ENCODE measurements at regions not wholly inside any gene's neighbourhood (a gene's known extent, or its start where the extent isn't known, plus 50 kb on each side); places are given as distances from the start of the nearest gene placed in this dataset.

GRCh38 chr14:101103321-101103901 is 199.9 kb upstream of the RTL1 start:
- Histone ChIP-seq H3K9ac (ENCODE audit: low read length) (no peak overlapping the region), H3K27ac (ENCODE audit: low read length) (no peak overlapping the region)

DNA sequence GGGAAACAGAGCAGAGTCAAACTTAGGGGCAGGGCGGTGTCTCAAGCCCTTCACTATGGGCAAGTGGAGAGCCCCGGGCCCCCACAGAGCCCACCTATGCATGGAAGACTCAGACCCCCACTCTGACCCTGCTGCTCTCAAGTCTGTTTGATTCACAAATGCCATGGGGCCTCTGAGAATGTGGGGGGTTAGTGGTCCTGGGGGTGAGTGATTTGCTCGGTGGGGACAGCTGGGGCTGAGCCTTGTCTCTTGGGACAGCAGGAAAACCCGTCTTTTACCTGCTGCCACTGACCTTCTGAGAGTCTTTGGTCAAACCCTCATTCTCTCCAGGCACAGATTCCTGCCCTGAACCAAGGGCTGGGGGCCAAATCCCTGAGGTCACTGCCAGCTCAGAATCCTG is 201.0 kb upstream of the RTL1 start:
- Histone ChIP-seq H3K4me3 (ENCODE audit: low read length) (no peak overlapping the region), H3K4me1 (ENCODE audit: low read length) (no peaks in the 10 kb centered on the region), H3F3A (ENCODE audit: insufficient read depth, low read length) (no peaks in the 10 kb centered on the region), H3K4me2 (ENCODE audit: low read depth, low read length) (no peak overlapping the region), H3K27me3 (replicated peaks; ENCODE audit: insufficient read depth, low read length) (no peaks in the 10 kb centered on the region; the same call in 1 of the 2 replicates), H3K9me2 (replicated peaks; ENCODE audit: insufficient read depth, low read length) (no peaks in the 10 kb centered on the region), H3K79me2 (ENCODE audit: low read length) (no peaks in the 10 kb centered on the region), H3K9me3 (replicated peaks; ENCODE audit: insufficient read depth, low read length) (no peaks in the 10 kb centered on the region), H3K36me3 (replicated peaks; ENCODE audit: insufficient read depth, low read length) (no peaks in the 10 kb centered on the region), H2AFZ (ENCODE audit: low read length) (no peak overlapping the region), H3K27ac (ENCODE audit: low read length) (no peak overlapping the region), H3K9ac (ENCODE audit: low read length) (no peak overlapping the region), H4K20me1 (ENCODE audit: insufficient read depth, low read length) (no peaks in the 10 kb centered on the region)
- DNase-seq = no peak
- TF ChIP-seq EZH2phosphoT487 (IDR thresholded peaks at IDR 0.05; ENCODE audit: low read length) (no peak), EZH2 (optimal IDR thresholded peaks at IDR 0.05; ENCODE audit: low read depth, low read length) (no peak)
- TF ChIP-seq, protein P1, sequence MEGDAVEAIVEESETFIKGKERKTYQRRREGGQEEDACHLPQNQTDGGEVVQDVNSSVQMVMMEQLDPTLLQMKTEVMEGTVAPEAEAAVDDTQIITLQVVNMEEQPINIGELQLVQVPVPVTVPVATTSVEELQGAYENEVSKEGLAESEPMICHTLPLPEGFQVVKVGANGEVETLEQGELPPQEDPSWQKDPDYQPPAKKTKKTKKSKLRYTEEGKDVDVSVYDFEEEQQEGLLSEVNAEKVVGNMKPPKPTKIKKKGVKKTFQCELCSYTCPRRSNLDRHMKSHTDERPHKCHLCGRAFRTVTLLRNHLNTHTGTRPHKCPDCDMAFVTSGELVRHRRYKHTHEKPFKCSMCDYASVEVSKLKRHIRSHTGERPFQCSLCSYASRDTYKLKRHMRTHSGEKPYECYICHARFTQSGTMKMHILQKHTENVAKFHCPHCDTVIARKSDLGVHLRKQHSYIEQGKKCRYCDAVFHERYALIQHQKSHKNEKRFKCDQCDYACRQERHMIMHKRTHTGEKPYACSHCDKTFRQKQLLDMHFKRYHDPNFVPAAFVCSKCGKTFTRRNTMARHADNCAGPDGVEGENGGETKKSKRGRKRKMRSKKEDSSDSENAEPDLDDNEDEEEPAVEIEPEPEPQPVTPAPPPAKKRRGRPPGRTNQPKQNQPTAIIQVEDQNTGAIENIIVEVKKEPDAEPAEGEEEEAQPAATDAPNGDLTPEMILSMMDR (IDR thresholded peaks at IDR 0.05; ENCODE audit: low read length) = no peak

More at GRCh38 chr14:101103321-101103901, 199.9 kb upstream of the RTL1 start:
- TF ChIP-seq EZH2 (optimal IDR thresholded peaks at IDR 0.05; ENCODE audit: low read depth, low read length) = no peak
- TF ChIP-seq, protein P1 (IDR thresholded peaks at IDR 0.05; ENCODE audit: low read length) = no peak
- no peak for TF ChIP-seq EZH2phosphoT487 (IDR thresholded peaks at IDR 0.05; ENCODE audit: low read length)
- no peaks in the 10 kb centered on the region; the same call in 1 of the 2 replicates for H3K27me3 ChIP-seq (replicated peaks; ENCODE audit: insufficient read depth, low read length)
- no peak for DNase-seq
- no peaks in the 10 kb centered on the region for H3F3A ChIP-seq (ENCODE audit: insufficient read depth, low read length)
- H3K4me2 ChIP-seq (ENCODE audit: low read depth, low read length) = no peak overlapping the region
- H3K4me1 ChIP-seq (ENCODE audit: low read length) = no peaks in the 10 kb centered on the region
- no peaks in the 10 kb centered on the region for H3K79me2 ChIP-seq (ENCODE audit: low read length)
- H2AFZ ChIP-seq (ENCODE audit: low read length) = no peak overlapping the region
- H3K9me3 ChIP-seq (replicated peaks; ENCODE audit: insufficient read depth, low read length) = no peaks in the 10 kb centered on the region
- H3K36me3 ChIP-seq (replicated peaks; ENCODE audit: insufficient read depth, low read length) = no peaks in the 10 kb centered on the region
- H4K20me1 ChIP-seq (ENCODE audit: insufficient read depth, low read length) = no peaks in the 10 kb centered on the region
- H3K4me3 ChIP-seq (ENCODE audit: low read length) = no peak overlapping the region
- no peaks in the 10 kb centered on the region for H3K9me2 ChIP-seq (replicated peaks; ENCODE audit: insufficient read depth, low read length)

GRCh38 chr14:101105045-101105444 is 201.5 kb upstream of the RTL1 start:
- Histone ChIP-seq H3K27me3 (replicated peaks; ENCODE audit: insufficient read depth, low read length) (no peaks in the 10 kb centered on the region; the same call in 1 of the 2 replicates), H3K79me2 (ENCODE audit: low read length) (no peaks in the 10 kb centered on the region), H4K20me1 (ENCODE audit: insufficient read depth, low read length) (no peaks in the 10 kb centered on the region), H3K4me1 (ENCODE audit: low read length) (no peaks in the 10 kb centered on the region), H3K4me2 (ENCODE audit: low read depth, low read length) (no peak overlapping the region), H3K9ac (ENCODE audit: low read length) (no peak overlapping the region), H3K36me3 (replicated peaks; ENCODE audit: insufficient read depth, low read length) (no peaks in the 10 kb centered on the region), H3K9me3 (replicated peaks; ENCODE audit: insufficient read depth, low read length) (no peaks in the 10 kb centered on the region), H3K9me2 (replicated peaks; ENCODE audit: insufficient read depth, low read length) (no peaks in the 10 kb centered on the region), H3K27ac (ENCODE audit: low read length) (no peak overlapping the region), H3K4me3 (ENCODE audit: low read length) (no peak overlapping the region), H3F3A (ENCODE audit: insufficient read depth, low read length) (no peaks in the 10 kb centered on the region), H2AFZ (ENCODE audit: low read length) (no peak overlapping the region)
- DNase-seq = no peak
- TF ChIP-seq EZH2 (optimal IDR thresholded peaks at IDR 0.05; ENCODE audit: low read depth, low read length) (no peak), EZH2phosphoT487 (IDR thresholded peaks at IDR 0.05; ENCODE audit: low read length) (no peak)
- TF ChIP-seq, protein P1 (IDR thresholded peaks at IDR 0.05; ENCODE audit: low read length) = no peak

Data from MM.1S (cell line).